CD8-positive, alpha-beta memory T cell (primary cell): ENCODE measurements at regions not wholly inside any gene's neighbourhood (a gene's known extent, or its start where the extent isn't known, plus 50 kb on each side); places are given as distances from the start of the nearest gene placed in this dataset.

Experiments
- CTCF ChIA-PET: fragments of 350-600 bp; sonication (Branson Sonifier 250); formaldehyde crosslinking; loops from one replicate; lab custom pipeline; 2021; ENCODE audit warnings: antibody characterized with exemption; lab: Charles Lee
- POLR2A ChIA-PET: fragments of 350-600 bp; sonication (Branson Sonifier 250); formaldehyde crosslinking; loops from one replicate; lab custom pipeline; 2021; ENCODE audit warnings: antibody characterized with exemption; lab: Charles Lee
- DNase-seq, 5 donors: peaks; one replicate each; pipeline versions ENCODE4 v3.0.0 to v3.0.0-alpha.2; 2020 to 2022; ENCODE audit warnings: mixed read lengths in 1 of 5
- H3K27ac ChIP-seq: one replicate; pipeline ENCODE4 v1.7.0; 2013; ENCODE audit warnings: low read depth, mild to moderate bottlenecking, low read length, moderate library complexity
- H3K27me3 ChIP-seq: 2 replicates; pipeline ENCODE4 v1.7.0; 2013; ENCODE audit warnings: low read length, mild to moderate bottlenecking; ENCODE audit not compliant: insufficient read depth, poor library complexity, severe bottlenecking
- H3K36me3 ChIP-seq: 2 replicates; pipeline ENCODE4 v1.7.0; 2013; ENCODE audit warnings: mild to moderate bottlenecking, low read length, moderate library complexity; ENCODE audit not compliant: insufficient read depth
- H3K4me1 ChIP-seq: 2 replicates; pipeline ENCODE4 v1.7.0; 2013; ENCODE audit warnings: mild to moderate bottlenecking, low read length, moderate library complexity; ENCODE audit not compliant: insufficient read depth
- H3K4me3 ChIP-seq: 2 replicates; pipeline ENCODE4 v1.7.0; 2013; ENCODE audit warnings: mild to moderate bottlenecking, low read length
- H3K9me3 ChIP-seq: 2 replicates; pipeline ENCODE4 v1.7.0; 2013; ENCODE audit warnings: mild to moderate bottlenecking, low read length
- H3K27ac Mint-ChIP-seq, 8 donors: one replicate each; pipeline ENCODE4 v1.8.0; 2020 to 2021; ENCODE audit warnings: mixed read lengths in 8 of 8, mild to moderate bottlenecking in 6 of 8, inconsistent platforms in 3 of 8, moderate library complexity in 3 of 8
- H3K27me3 Mint-ChIP-seq, 2 donors: one replicate each; pipeline ENCODE4 v1.8.0; 2020 to 2021; ENCODE audit warnings: mixed read lengths in 2 of 2, mild to moderate bottlenecking in 1 of 2, moderate library complexity in 1 of 2
- H3K36me3 Mint-ChIP-seq, 3 donors: one replicate each; pipeline ENCODE4 v1.8.0; 2020 to 2021; ENCODE audit warnings: mixed read lengths in 3 of 3, inconsistent platforms in 1 of 3, mild to moderate bottlenecking in 1 of 3
- H3K4me1 Mint-ChIP-seq, 3 donors: one replicate each; pipeline ENCODE4 v1.8.0; 2020 to 2021; ENCODE audit warnings: mixed read lengths in 3 of 3, inconsistent platforms in 1 of 3, mild to moderate bottlenecking in 1 of 3
- H3K4me3 Mint-ChIP-seq, 7 donors: one replicate each; pipeline ENCODE4 v1.8.0; 2020 to 2021; ENCODE audit warnings: mixed read lengths in 7 of 7, mild to moderate bottlenecking in 6 of 7, moderate library complexity in 4 of 7, inconsistent platforms in 2 of 7
- H3K9me3 Mint-ChIP-seq, 5 donors: one replicate each; pipeline ENCODE4 v1.8.0; 2020 to 2022; ENCODE audit warnings: mixed read lengths in 5 of 5, mild to moderate bottlenecking in 3 of 5, moderate library complexity in 2 of 5, inconsistent platforms in 1 of 5

- Histone ChIP-seq H3K4me3 (no peak overlapping the region), H3K27me3 (no peaks in the 10 kb centered on the region), H3K9me3 (no peaks in the 10 kb centered on the region), H3K27ac (no peak overlapping the region), H3K4me1 (no peaks in the 10 kb centered on the region), H3K36me3 (no peaks in the 10 kb centered on the region)
- Mint-ChIP-seq H3K4me3 (no peak overlapping the region), H3K4me1 (no peaks in the 10 kb centered on the region), H3K36me3 (no peaks in the 10 kb centered on the region), H3K27me3 (no peaks in the 10 kb centered on the region), H3K9me3 (peaks cover 6 to 44% (median 20%) of the 10 kb centered on the region in 5 donors), H3K27ac (no peak overlapping the region)
- POLR2A ChIA-PET = no interaction called here
- CTCF ChIA-PET = no interaction called here
- DNase-seq = no peak
Measured at GRCh38 chr4:30295652-30296051, 424.5 kb upstream of the PCDH7 start.

- Mint-ChIP-seq H3K4me1 (no peaks in the 10 kb centered on the region), H3K27me3 (no peaks in the 10 kb centered on the region), H3K36me3 (no peaks in the 10 kb centered on the region), H3K9me3 (peaks cover 6 to 27% (median 13%) of the 10 kb centered on the region in 5 donors), H3K4me3 (no peak overlapping the region), H3K27ac (no peak overlapping the region)
- Histone ChIP-seq H3K4me1 (no peaks in the 10 kb centered on the region), H3K9me3 (no peaks in the 10 kb centered on the region), H3K27me3 (no peaks in the 10 kb centered on the region), H3K4me3 (no peak overlapping the region), H3K27ac (no peak overlapping the region), H3K36me3 (no peaks in the 10 kb centered on the region)
- POLR2A ChIA-PET = no interaction called here
- DNase-seq = no peak
- CTCF ChIA-PET = no interaction called here
Measured at GRCh38 chr4:30314001-30314400, 406.2 kb upstream of the PCDH7 start.

- H3K36me3 Mint-ChIP-seq = no peaks in the 10 kb centered on the region
- no peaks in the 10 kb centered on the region for H3K4me1 ChIP-seq
- H3K4me3 ChIP-seq = no peak overlapping the region
- no peaks in the 10 kb centered on the region for H3K36me3 ChIP-seq
- POLR2A ChIA-PET = no interaction called here
- peaks cover 2 to 19% (median 12%) of the 10 kb centered on the region in 5 donors for H3K9me3 Mint-ChIP-seq
- no peaks in the 10 kb centered on the region for H3K4me1 Mint-ChIP-seq
- H3K27me3 ChIP-seq = no peaks in the 10 kb centered on the region
- H3K27ac Mint-ChIP-seq = no peak overlapping the region
- H3K27ac ChIP-seq = no peak overlapping the region
- no peaks in the 10 kb centered on the region for H3K9me3 ChIP-seq
- no peak overlapping the region for H3K4me3 Mint-ChIP-seq
- H3K27me3 Mint-ChIP-seq = no peaks in the 10 kb centered on the region
- CTCF ChIA-PET = no interaction called here
- DNase-seq = no peak
Measured at GRCh38 chr4:30330894-30331652, 389.1 kb upstream of the PCDH7 start.

- ChIA-PET CTCF (no interaction called here), POLR2A (no interaction called here)
- Mint-ChIP-seq H3K27ac (no peak overlapping the region), H3K9me3 (peaks cover 5 to 21% (median 11%) of the 10 kb centered on the region in 5 donors), H3K4me3 (no peak overlapping the region), H3K36me3 (no peaks in the 10 kb centered on the region), H3K27me3 (no peaks in the 10 kb centered on the region), H3K4me1 (no peaks in the 10 kb centered on the region)
- H3K27me3 ChIP-seq = no peaks in the 10 kb centered on the region
- H3K9me3 ChIP-seq = no peaks in the 10 kb centered on the region
- H3K36me3 ChIP-seq = no peaks in the 10 kb centered on the region
- no peaks in the 10 kb centered on the region for H3K4me1 ChIP-seq
- DNase-seq = no peak
- no peak overlapping the region for H3K27ac ChIP-seq
- no peak overlapping the region for H3K4me3 ChIP-seq
Measured at GRCh38 chr4:30341731-30342130, 378.4 kb upstream of the PCDH7 start.

- no peaks in the 10 kb centered on the region for H3K27me3 ChIP-seq
- DNase-seq = no peak
- CTCF ChIA-PET = no interaction called here
- Mint-ChIP-seq H3K27me3 (no peaks in the 10 kb centered on the region), H3K27ac (no peak overlapping the region), H3K4me1 (no peaks in the 10 kb centered on the region), H3K36me3 (peaks cover 0 to 3% (median 0%) of the 10 kb centered on the region in 3 donors), H3K4me3 (no peak overlapping the region), H3K9me3 (peaks cover 11 to 42% (median 15%) of the 10 kb centered on the region in 5 donors)
- no peaks in the 10 kb centered on the region for H3K4me1 ChIP-seq
- H3K36me3 ChIP-seq = no peaks in the 10 kb centered on the region
- POLR2A ChIA-PET = no interaction called here
- no peaks in the 10 kb centered on the region for H3K9me3 ChIP-seq
- no peak overlapping the region for H3K4me3 ChIP-seq
- no peak overlapping the region for H3K27ac ChIP-seq
Measured at GRCh38 chr4:30350288-30350687, 369.9 kb upstream of the PCDH7 start.

- no peaks in the 10 kb centered on the region for H3K36me3 ChIP-seq
- no peak overlapping the region for H3K27ac ChIP-seq
Measured at GRCh38 chr4:30354605-30355004, 365.6 kb upstream of the PCDH7 start.

GRCh38 chr4:30362436-30362835, 357.7 kb upstream of the PCDH7 start:
- no peak for DNase-seq
- Mint-ChIP-seq H3K4me3 (no peak overlapping the region), H3K9me3 (peaks cover 2 to 26% (median 17%) of the 10 kb centered on the region in 5 donors), H3K27me3 (no peaks in the 10 kb centered on the region), H3K27ac (no peak overlapping the region), H3K36me3 (no peaks in the 10 kb centered on the region), H3K4me1 (no peaks in the 10 kb centered on the region)
- H3K4me3 ChIP-seq = no peak overlapping the region
- H3K27ac ChIP-seq = no peak overlapping the region
- H3K36me3 ChIP-seq = no peaks in the 10 kb centered on the region
- no peaks in the 10 kb centered on the region for H3K4me1 ChIP-seq
- ChIA-PET POLR2A (no interaction called here), CTCF (no interaction called here)
- H3K9me3 ChIP-seq = no peaks in the 10 kb centered on the region
- no peaks in the 10 kb centered on the region for H3K27me3 ChIP-seq

More at GRCh38 chr4:30354605-30355004, 365.6 kb upstream of the PCDH7 start:
- DNase-seq = no peak
- peaks cover 10 to 41% (median 17%) of the 10 kb centered on the region in 5 donors for H3K9me3 Mint-ChIP-seq
- no peaks in the 10 kb centered on the region for H3K4me1 Mint-ChIP-seq
- no peaks in the 10 kb centered on the region for H3K27me3 ChIP-seq
- ChIA-PET CTCF (no interaction called here), POLR2A (no interaction called here)
- H3K27ac Mint-ChIP-seq = no peak overlapping the region
- H3K4me3 Mint-ChIP-seq = no peak overlapping the region
- no peak overlapping the region for H3K4me3 ChIP-seq
- no peaks in the 10 kb centered on the region for H3K4me1 ChIP-seq
- H3K27me3 Mint-ChIP-seq = no peaks in the 10 kb centered on the region
- no peaks in the 10 kb centered on the region for H3K9me3 ChIP-seq
- peaks cover 0 to 1% (median 0%) of the 10 kb centered on the region in 3 donors for H3K36me3 Mint-ChIP-seq

- H3K4me3 ChIP-seq = no peak overlapping the region
- Mint-ChIP-seq H3K27me3 (no peaks in the 10 kb centered on the region), H3K4me1 (no peaks in the 10 kb centered on the region), H3K27ac (no peak overlapping the region), H3K9me3 (peaks cover 6 to 30% (median 12%) of the 10 kb centered on the region in 5 donors), H3K4me3 (no peak overlapping the region), H3K36me3 (peaks cover 0 to 1% (median 0%) of the 10 kb centered on the region in 3 donors)
- ChIA-PET CTCF (no interaction called here), POLR2A (no interaction called here)
- no peaks in the 10 kb centered on the region for H3K4me1 ChIP-seq
- no peak overlapping the region for H3K27ac ChIP-seq
- H3K36me3 ChIP-seq = no peaks in the 10 kb centered on the region
- H3K9me3 ChIP-seq = no peaks in the 10 kb centered on the region
- no peaks in the 10 kb centered on the region for H3K27me3 ChIP-seq
- no peak for DNase-seq
Measured at GRCh38 chr4:30370105-30370504, 350.1 kb upstream of the PCDH7 start.
